ENCODE measurements at regions not wholly inside any gene's neighbourhood (a gene's known extent, or its start where the extent isn't known, plus 50 kb on each side); places are given as distances from the start of the nearest gene placed in this dataset.

- TF ChIP-seq, protein P1, sequence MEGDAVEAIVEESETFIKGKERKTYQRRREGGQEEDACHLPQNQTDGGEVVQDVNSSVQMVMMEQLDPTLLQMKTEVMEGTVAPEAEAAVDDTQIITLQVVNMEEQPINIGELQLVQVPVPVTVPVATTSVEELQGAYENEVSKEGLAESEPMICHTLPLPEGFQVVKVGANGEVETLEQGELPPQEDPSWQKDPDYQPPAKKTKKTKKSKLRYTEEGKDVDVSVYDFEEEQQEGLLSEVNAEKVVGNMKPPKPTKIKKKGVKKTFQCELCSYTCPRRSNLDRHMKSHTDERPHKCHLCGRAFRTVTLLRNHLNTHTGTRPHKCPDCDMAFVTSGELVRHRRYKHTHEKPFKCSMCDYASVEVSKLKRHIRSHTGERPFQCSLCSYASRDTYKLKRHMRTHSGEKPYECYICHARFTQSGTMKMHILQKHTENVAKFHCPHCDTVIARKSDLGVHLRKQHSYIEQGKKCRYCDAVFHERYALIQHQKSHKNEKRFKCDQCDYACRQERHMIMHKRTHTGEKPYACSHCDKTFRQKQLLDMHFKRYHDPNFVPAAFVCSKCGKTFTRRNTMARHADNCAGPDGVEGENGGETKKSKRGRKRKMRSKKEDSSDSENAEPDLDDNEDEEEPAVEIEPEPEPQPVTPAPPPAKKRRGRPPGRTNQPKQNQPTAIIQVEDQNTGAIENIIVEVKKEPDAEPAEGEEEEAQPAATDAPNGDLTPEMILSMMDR (IDR thresholded peaks at IDR 0.05; ENCODE audit: control extremely low read depth, extremely low read depth, low read depth, missing control alignments): no peak
- ChIA-PET POLR2A (no interaction called here), CTCF (no interaction called here)
- no peak for DNase-seq (ENCODE audit: extremely low spot score)
Measured at GRCh38 chr1:56327195-56327594, 252.2 kb downstream of the PLPP3 start.

DNA sequence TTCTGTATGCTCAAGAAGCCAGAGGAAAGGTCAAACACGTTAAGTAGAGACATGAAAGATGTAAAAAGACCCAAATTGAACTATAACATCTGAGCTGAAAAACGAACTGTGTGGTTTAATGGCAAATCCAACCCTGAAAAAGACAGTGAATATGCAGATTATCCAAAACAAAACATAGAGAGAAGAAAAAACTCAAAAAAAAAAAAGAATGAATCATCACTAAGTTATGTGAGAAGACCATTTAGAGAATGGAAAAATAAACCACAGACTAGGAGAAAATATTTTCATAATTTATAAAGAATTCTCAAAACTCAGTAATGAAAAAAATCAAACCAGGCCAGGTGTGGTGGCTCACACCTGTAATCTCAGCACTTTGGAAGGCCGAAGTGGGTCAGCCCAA lies 253.3 kb downstream of the PLPP3 start:
- TF ChIP-seq, protein P1 (IDR thresholded peaks at IDR 0.05; ENCODE audit: control extremely low read depth, extremely low read depth, low read depth, missing control alignments): no peak
- POLR2A ChIA-PET: no interaction called here
- DNase-seq (ENCODE audit: extremely low spot score): no peak
- CTCF ChIA-PET: interaction anchor here (0.9 kb wide), 1 partner anchor 16 kb away, joined by 3 read pairs; no protein-coding TSS in a partner anchor

- ChIA-PET POLR2A (no interaction called here), CTCF (interaction anchor here (0.9 to 1.1 kb wide), 3 partner anchors 8 to 46 kb away, joined by 3 to 4 read pairs (median 3); no protein-coding TSS in a partner anchor)
Measured at GRCh38 chr1:56324504-56324903, 254.9 kb downstream of the PLPP3 start.

GRCh38 chr1:56322211-56322610 lies 257.2 kb downstream of the PLPP3 start:
- POLR2A ChIA-PET: no interaction called here
- CTCF ChIA-PET: no interaction called here
- no peak for DNase-seq (ENCODE audit: extremely low spot score)
- TF ChIP-seq, protein P1 (IDR thresholded peaks at IDR 0.05; ENCODE audit: control extremely low read depth, extremely low read depth, low read depth, missing control alignments): no peak

More at GRCh38 chr1:56324504-56324903, 254.9 kb downstream of the PLPP3 start:
- TF ChIP-seq, protein P1 (IDR thresholded peaks at IDR 0.05; ENCODE audit: control extremely low read depth, extremely low read depth, low read depth, missing control alignments): no peak
- no peak for DNase-seq (ENCODE audit: extremely low spot score)

DNA sequence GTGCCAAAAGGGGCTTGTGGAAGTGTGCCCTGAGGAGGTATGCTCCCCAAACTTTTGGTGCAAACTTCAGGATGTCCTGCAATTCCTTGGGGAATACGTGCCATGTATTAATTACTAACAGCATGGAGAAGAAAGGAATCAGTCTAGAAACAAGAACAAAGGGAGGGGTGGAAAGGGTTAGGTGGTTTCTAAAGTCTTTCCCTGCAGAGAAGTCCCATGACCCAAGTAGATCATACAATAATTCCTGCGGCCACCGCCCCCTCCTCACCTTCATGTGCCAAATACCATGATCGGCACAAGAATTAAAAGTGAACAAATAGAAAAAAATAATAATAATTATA lies 258.2 kb downstream of the PLPP3 start:
- POLR2A ChIA-PET: no interaction called here
- CTCF ChIA-PET: interaction anchor here (2.1 kb wide), 1 partner anchor 27 kb away, joined by 6 read pairs; no protein-coding TSS in a partner anchor
- no peak for DNase-seq (ENCODE audit: extremely low spot score)

GRCh38 chr1:56320464-56321149 lies 258.8 kb downstream of the PLPP3 start:
- no peak for DNase-seq (ENCODE audit: extremely low spot score)
- POLR2A ChIA-PET: no interaction called here
- CTCF ChIA-PET: interaction anchor here (2.1 kb wide), 1 partner anchor 26 kb away, joined by 6 read pairs; no protein-coding TSS in a partner anchor
- TF ChIP-seq, protein P1 (IDR thresholded peaks at IDR 0.05; ENCODE audit: control extremely low read depth, extremely low read depth, low read depth, missing control alignments): no peak

More for the DNA sequence above, 258.2 kb downstream of the PLPP3 start:
- TF ChIP-seq, protein P1 (IDR thresholded peaks at IDR 0.05; ENCODE audit: control extremely low read depth, extremely low read depth, low read depth, missing control alignments): no peak

All from GM10248 (cell line).